Right lobe of liver (tissue), 4 donors: ENCODE measurements at regions not wholly inside any gene's neighbourhood (a gene's known extent, or its start where the extent isn't known, plus 50 kb on each side); places are given as distances from the start of the nearest gene placed in this dataset.

Experiments used
- POLR2A ChIP-seq: fragments of 450-650 bp; IDR thresholded peaks from one replicate; pipeline ENCODE4 v1.6.1; 2017; ENCODE audit warnings: antibody characterized with exemption, mild to moderate bottlenecking
- TF ChIP-seq, protein P1 (sequence below), 4 donors: fragments of 200-600 bp in 3 of 4; fragments of 450-650 bp in 1 of 4; IDR thresholded peaks; one replicate each; pipeline versions ENCODE4 v1.5.1 to v1.8.0; 2016 to 2022; ENCODE audit warnings: antibody characterized with exemption in 4 of 4, mild to moderate bottlenecking in 2 of 4
- donor health status: DM: no; HTN: no; CAD: no.
- donor health status: DM: no; HTN: no; CAD: no.
- donor health status: DM: no; HTN: yes; CAD: no.

DNA sequence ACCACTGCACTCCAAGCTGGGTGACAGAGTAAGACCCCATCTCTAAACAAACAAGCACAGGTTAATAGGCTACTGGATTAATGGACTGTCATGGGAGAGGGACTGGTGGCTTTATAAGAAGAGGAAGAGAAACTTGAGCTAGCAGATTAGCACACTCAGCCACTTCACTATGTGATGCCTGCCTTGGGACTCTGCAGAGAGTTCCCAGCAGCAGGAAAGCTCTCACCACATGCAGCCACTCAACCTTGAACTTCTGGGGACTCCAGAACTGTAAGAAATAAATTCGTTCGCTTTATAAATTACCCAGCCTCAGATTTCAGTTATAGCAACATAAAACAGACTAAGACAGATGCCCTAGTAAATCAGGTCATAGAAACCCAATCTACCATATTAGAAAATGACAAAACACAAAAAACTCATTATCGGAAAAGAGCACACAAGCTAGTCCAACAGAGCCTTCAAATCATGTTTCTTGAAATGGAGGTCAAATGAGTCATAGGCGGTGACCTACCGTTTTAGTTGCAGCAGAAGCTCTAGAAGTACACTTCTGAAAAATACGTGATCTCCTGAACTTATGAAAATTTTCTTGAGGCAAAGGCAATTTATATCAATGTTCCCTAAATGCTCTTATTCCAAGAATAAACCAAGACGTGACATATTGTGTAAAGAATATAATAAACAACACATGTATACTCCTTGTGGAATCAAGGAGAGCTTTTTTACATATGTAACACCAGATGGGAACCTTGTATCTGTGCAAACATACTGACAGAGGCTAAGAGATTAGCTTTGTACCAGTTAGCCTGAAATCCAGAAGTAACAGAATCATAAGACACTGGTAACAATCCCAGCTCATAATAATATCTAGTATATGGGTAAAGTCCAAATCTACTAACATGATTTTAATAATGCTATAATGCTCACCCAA is 340.9 kb upstream of the SGCG start:
- TF ChIP-seq, protein P1, sequence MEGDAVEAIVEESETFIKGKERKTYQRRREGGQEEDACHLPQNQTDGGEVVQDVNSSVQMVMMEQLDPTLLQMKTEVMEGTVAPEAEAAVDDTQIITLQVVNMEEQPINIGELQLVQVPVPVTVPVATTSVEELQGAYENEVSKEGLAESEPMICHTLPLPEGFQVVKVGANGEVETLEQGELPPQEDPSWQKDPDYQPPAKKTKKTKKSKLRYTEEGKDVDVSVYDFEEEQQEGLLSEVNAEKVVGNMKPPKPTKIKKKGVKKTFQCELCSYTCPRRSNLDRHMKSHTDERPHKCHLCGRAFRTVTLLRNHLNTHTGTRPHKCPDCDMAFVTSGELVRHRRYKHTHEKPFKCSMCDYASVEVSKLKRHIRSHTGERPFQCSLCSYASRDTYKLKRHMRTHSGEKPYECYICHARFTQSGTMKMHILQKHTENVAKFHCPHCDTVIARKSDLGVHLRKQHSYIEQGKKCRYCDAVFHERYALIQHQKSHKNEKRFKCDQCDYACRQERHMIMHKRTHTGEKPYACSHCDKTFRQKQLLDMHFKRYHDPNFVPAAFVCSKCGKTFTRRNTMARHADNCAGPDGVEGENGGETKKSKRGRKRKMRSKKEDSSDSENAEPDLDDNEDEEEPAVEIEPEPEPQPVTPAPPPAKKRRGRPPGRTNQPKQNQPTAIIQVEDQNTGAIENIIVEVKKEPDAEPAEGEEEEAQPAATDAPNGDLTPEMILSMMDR (IDR thresholded peaks at IDR 0.05), result no peak
- TF ChIP-seq POLR2A, result no peak
